GM23338 (cell line): ENCODE measurements at regions not wholly inside any gene's neighbourhood (a gene's known extent, or its start where the extent isn't known, plus 50 kb on each side); places are given as distances from the start of the nearest gene placed in this dataset.

Experiments
- ATAC-seq: fragments of 200-7000 bp; cut with Tn5 transposase; 3 replicates; pipeline ENCODE4 v1.9.1; 2020
- DNase-seq: peaks from one replicate; pipeline ENCODE4 v3.0.0-alpha.2; 2015; ENCODE audit warnings: low spot score
- H2AFZ ChIP-seq: fragments of 200-600 bp; sonication (generic); 2 replicates; pipeline ENCODE4 v1.8.0; 2016; ENCODE audit warnings: antibody characterized with exemption, mild to moderate bottlenecking, moderate library complexity
- H3F3A ChIP-seq: fragments of 200-600 bp; sonication (generic); replicated peaks from 2 replicates; pipeline ENCODE4 v1.8.0; 2017; ENCODE audit warnings: antibody characterized with exemption, mixed run types, low read depth
- H3K27ac ChIP-seq: fragments of 200-600 bp; sonication (generic); 2 replicates; pipeline ENCODE4 v1.6.1; 2016; ENCODE audit warnings: low read depth
- H3K27me3 ChIP-seq: fragments of 200-600 bp; sonication (generic); 2 replicates; pipeline ENCODE4 v1.8.0; 2016; ENCODE audit warnings: mild to moderate bottlenecking, mixed run types, moderate library complexity; ENCODE audit not compliant: insufficient read depth
- H3K36me3 ChIP-seq: fragments of 200-600 bp; sonication (generic); 2 replicates; pipeline ENCODE4 v1.8.0; 2016; ENCODE audit warnings: mild to moderate bottlenecking; ENCODE audit not compliant: insufficient read depth
- H3K4me1 ChIP-seq: fragments of 200-600 bp; sonication (generic); 2 replicates; pipeline ENCODE4 v1.8.0; 2016; ENCODE audit warnings: mild to moderate bottlenecking, moderate library complexity; ENCODE audit not compliant: insufficient read depth
- H3K4me2 ChIP-seq: fragments of 200-600 bp; sonication (generic); 2 replicates; pipeline ENCODE4 v1.7.1; 2017; ENCODE audit warnings: mixed run types
- H3K4me3 ChIP-seq: fragments of 200-600 bp; sonication (generic); 2 replicates; pipeline ENCODE4 v1.6.1; 2016; ENCODE audit warnings: mixed run types
- H3K79me2 ChIP-seq: fragments of 200-600 bp; sonication (generic); replicated peaks from 2 replicates; pipeline ENCODE4 v1.8.0; 2017; ENCODE audit warnings: mild to moderate bottlenecking; ENCODE audit not compliant: insufficient read depth
- H3K9me2 ChIP-seq: fragments of 200-600 bp; sonication (generic); 2 replicates; pipeline ENCODE4 v1.8.0; 2017; ENCODE audit not compliant: insufficient read depth
- H4K20me1 ChIP-seq: fragments of 200-600 bp; sonication (generic); replicated peaks from 2 replicates; pipeline ENCODE4 v1.8.0; 2017; ENCODE audit warnings: mild to moderate bottlenecking; ENCODE audit not compliant: insufficient read depth
- H3K27ac Mint-ChIP-seq: 2 replicates; pipeline ENCODE4 v1.8.0; 2020; ENCODE audit warnings: inconsistent platforms, mild to moderate bottlenecking, moderate library complexity, mixed read lengths
- H3K27me3 Mint-ChIP-seq: 3 replicates; pipeline ENCODE4 v1.8.0; 2022; ENCODE audit warnings: low read depth, mild to moderate bottlenecking, moderate library complexity, mixed read lengths, inconsistent platforms; ENCODE audit not compliant: insufficient read depth, poor library complexity
- H3K36me3 Mint-ChIP-seq: 3 replicates; pipeline ENCODE4 v1.8.0; 2021; ENCODE audit warnings: low read depth, mild to moderate bottlenecking, inconsistent platforms, moderate library complexity, mixed read lengths
- H3K4me1 Mint-ChIP-seq: 3 replicates; pipeline ENCODE4 v1.8.0; 2020; ENCODE audit warnings: mild to moderate bottlenecking, inconsistent platforms, mixed read lengths
- H3K4me3 Mint-ChIP-seq: 3 replicates; pipeline ENCODE4 v1.8.0; 2021; ENCODE audit warnings: moderate library complexity, mild to moderate bottlenecking, inconsistent platforms, mixed read lengths
- H3K9me3 Mint-ChIP-seq: 3 replicates; pipeline ENCODE4 v1.8.0; 2020; ENCODE audit warnings: moderate library complexity, mild to moderate bottlenecking, inconsistent platforms, mixed read lengths
- CREB1 ChIP-seq: fragments of 250-450 bp; sonication (Bioruptor Pico); IDR thresholded peaks from 2 replicates; pipeline ENCODE4 v1.5.0; 2020; ENCODE audit warnings: low read depth, mild to moderate bottlenecking, moderate library complexity
- ETS1 ChIP-seq: IDR thresholded peaks from 2 replicates; pipeline ENCODE4 v1.6.1; 2016; ENCODE audit warnings: antibody characterized with exemption
- EZH2 ChIP-seq: fragments of 200-600 bp; sonication (generic); IDR thresholded peaks from one replicate; pipeline ENCODE4 v1.8.0; 2017; ENCODE audit warnings: antibody characterized with exemption, mild to moderate bottlenecking, low read depth; ENCODE audit not compliant: unreplicated experiment
- EZH2phosphoT487 ChIP-seq: fragments of 200-600 bp; sonication (generic); IDR thresholded peaks from one replicate; pipeline ENCODE4 v1.8.1; 2018; ENCODE audit warnings: antibody characterized with exemption; ENCODE audit not compliant: unreplicated experiment
- JUNB ChIP-seq: IDR thresholded peaks from one replicate; pipeline ENCODE4 v1.6.1; 2016; ENCODE audit warnings: antibody characterized with exemption; ENCODE audit not compliant: unreplicated experiment
- NANOG ChIP-seq: IDR thresholded peaks from 2 replicates; pipeline ENCODE4 v1.6.1; 2016; ENCODE audit warnings: antibody characterized with exemption, borderline replicate concordance
- POLR2AphosphoS5 ChIP-seq: IDR thresholded peaks from 2 replicates; pipeline ENCODE4 v1.6.1; 2016; ENCODE audit warnings: antibody characterized with exemption, low read depth
- REST ChIP-seq: IDR thresholded peaks from one replicate; pipeline ENCODE4 v1.6.1; 2018; ENCODE audit warnings: antibody characterized with exemption; ENCODE audit not compliant: unreplicated experiment
- STAT1 ChIP-seq: IDR thresholded peaks from one replicate; pipeline ENCODE4 v1.6.1; 2016; ENCODE audit warnings: antibody characterized with exemption; ENCODE audit not compliant: unreplicated experiment
- ZNF114 ChIP-seq: fragments of 250-450 bp; sonication (Bioruptor Pico); IDR thresholded peaks from 2 replicates; pipeline ENCODE4 v1.5.0; 2020; ENCODE audit warnings: mild to moderate bottlenecking, moderate library complexity
- ZNF331 ChIP-seq: fragments of 250-450 bp; sonication (Bioruptor Pico); IDR thresholded peaks from 2 replicates; pipeline ENCODE4 v1.5.0; 2020; ENCODE audit warnings: low read depth, mild to moderate bottlenecking, moderate library complexity
- TF ChIP-seq, protein P1 (sequence below): fragments of 250-450 bp; sonication (Bioruptor Pico); IDR thresholded peaks from 2 replicates; pipeline ENCODE4 v1.5.0; 2020; ENCODE audit warnings: mild to moderate bottlenecking, moderate library complexity
- TF ChIP-seq, protein P2 (sequence below), 2 experiments: fragments of 200-600 bp in 1 of 2; sonication (generic) in 1 of 2; conservative IDR thresholded peaks; 2 replicates each; pipeline versions ENCODE4 v1.5.1 to v1.6.1; 2016 to 2017; ENCODE audit warnings: antibody characterized with exemption in 2 of 2, low read depth in 2 of 2, mild to moderate bottlenecking in 2 of 2, moderate library complexity in 1 of 2

DNA sequence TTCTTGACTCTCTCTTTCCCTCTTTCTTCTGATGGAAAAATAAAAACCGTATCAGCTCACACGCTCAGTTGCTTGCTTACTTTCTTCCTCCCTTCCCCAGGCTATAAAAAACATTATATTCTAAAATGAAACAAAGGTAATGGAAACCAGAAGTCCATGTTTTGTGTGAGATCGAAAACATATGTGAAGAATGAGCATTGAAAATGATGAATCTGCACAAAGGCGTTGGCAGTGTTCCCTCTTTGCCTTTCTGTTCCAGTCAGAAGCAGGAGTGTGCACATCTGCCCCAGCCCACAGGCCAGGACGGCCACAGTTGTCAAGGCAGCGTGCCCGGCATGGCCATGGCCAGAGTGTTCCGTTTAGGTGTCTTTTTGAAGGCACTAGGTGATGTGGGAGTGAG lies 185.3 kb upstream of the USP24 start:
- DNase-seq (no peak), ATAC-seq (no peak)
- Mint-ChIP-seq H3K9me3 (no peaks in the 10 kb centered on the region; the same call in 2 of the 3 replicates), H3K4me1 (no peaks in the 10 kb centered on the region), H3K27ac (no peak overlapping the region), H3K36me3 (no peaks in the 10 kb centered on the region), H3K27me3 (no peaks in the 10 kb centered on the region), H3K4me3 (no peak overlapping the region)
- no peaks in the 10 kb centered on the region for H3K36me3 ChIP-seq
- H2AFZ ChIP-seq: no peak overlapping the region
- no peaks in the 10 kb centered on the region for H3K79me2 ChIP-seq
- H3K27me3 ChIP-seq: no peaks in the 10 kb centered on the region
- no peak for TF ChIP-seq NANOG
- TF ChIP-seq JUNB: no peak
- no peak for TF ChIP-seq ZNF114 (CRISPR knock-in tag)
- no peak for TF ChIP-seq STAT1
- TF ChIP-seq ETS1: no peak
- no peak for TF ChIP-seq CREB1 (CRISPR knock-in tag)
- TF ChIP-seq, protein P1, sequence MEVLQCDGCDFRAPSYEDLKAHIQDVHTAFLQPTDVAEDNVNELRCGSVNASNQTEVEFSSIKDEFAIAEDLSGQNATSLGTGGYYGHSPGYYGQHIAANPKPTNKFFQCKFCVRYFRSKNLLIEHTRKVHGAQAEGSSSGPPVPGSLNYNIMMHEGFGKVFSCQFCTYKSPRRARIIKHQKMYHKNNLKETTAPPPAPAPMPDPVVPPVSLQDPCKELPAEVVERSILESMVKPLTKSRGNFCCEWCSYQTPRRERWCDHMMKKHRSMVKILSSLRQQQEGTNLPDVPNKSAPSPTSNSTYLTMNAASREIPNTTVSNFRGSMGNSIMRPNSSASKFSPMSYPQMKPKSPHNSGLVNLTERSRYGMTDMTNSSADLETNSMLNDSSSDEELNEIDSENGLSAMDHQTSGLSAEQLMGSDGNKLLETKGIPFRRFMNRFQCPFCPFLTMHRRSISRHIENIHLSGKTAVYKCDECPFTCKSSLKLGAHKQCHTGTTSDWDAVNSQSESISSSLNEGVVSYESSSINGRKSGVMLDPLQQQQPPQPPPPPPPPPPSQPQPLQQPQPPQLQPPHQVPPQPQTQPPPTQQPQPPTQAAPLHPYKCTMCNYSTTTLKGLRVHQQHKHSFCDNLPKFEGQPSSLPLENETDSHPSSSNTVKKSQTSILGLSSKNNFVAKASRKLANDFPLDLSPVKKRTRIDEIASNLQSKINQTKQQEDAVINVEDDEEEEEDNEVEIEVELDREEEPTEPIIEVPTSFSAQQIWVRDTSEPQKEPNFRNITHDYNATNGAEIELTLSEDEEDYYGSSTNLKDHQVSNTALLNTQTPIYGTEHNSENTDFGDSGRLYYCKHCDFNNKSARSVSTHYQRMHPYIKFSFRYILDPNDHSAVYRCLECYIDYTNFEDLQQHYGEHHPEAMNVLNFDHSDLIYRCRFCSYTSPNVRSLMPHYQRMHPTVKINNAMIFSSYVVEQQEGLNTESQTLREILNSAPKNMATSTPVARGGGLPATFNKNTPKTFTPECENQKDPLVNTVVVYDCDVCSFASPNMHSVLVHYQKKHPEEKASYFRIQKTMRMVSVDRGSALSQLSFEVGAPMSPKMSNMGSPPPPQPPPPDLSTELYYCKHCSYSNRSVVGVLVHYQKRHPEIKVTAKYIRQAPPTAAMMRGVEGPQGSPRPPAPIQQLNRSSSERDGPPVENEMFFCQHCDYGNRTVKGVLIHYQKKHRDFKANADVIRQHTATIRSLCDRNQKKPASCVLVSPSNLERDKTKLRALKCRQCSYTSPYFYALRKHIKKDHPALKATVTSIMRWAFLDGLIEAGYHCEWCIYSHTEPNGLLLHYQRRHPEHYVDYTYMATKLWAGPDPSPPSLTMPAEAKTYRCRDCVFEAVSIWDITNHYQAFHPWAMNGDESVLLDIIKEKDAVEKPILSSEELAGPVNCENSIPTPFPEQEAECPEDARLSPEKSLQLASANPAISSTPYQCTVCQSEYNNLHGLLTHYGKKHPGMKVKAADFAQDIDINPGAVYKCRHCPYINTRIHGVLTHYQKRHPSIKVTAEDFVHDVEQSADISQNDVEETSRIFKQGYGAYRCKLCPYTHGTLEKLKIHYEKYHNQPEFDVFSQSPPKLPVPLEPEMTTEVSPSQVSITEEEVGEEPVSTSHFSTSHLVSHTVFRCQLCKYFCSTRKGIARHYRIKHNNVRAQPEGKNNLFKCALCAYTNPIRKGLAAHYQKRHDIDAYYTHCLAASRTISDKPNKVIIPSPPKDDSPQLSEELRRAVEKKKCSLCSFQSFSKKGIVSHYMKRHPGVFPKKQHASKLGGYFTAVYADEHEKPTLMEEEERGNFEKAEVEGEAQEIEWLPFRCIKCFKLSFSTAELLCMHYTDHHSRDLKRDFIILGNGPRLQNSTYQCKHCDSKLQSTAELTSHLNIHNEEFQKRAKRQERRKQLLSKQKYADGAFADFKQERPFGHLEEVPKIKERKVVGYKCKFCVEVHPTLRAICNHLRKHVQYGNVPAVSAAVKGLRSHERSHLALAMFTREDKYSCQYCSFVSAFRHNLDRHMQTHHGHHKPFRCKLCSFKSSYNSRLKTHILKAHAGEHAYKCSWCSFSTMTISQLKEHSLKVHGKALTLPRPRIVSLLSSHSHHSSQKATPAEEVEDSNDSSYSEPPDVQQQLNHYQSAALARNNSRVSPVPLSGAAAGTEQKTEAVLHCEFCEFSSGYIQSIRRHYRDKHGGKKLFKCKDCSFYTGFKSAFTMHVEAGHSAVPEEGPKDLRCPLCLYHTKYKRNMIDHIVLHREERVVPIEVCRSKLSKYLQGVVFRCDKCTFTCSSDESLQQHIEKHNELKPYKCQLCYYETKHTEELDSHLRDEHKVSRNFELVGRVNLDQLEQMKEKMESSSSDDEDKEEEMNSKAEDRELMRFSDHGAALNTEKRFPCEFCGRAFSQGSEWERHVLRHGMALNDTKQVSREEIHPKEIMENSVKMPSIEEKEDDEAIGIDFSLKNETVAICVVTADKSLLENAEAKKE (CRISPR knock-in tag): no peak
- no peak for TF ChIP-seq EZH2
- TF ChIP-seq, protein P2, sequence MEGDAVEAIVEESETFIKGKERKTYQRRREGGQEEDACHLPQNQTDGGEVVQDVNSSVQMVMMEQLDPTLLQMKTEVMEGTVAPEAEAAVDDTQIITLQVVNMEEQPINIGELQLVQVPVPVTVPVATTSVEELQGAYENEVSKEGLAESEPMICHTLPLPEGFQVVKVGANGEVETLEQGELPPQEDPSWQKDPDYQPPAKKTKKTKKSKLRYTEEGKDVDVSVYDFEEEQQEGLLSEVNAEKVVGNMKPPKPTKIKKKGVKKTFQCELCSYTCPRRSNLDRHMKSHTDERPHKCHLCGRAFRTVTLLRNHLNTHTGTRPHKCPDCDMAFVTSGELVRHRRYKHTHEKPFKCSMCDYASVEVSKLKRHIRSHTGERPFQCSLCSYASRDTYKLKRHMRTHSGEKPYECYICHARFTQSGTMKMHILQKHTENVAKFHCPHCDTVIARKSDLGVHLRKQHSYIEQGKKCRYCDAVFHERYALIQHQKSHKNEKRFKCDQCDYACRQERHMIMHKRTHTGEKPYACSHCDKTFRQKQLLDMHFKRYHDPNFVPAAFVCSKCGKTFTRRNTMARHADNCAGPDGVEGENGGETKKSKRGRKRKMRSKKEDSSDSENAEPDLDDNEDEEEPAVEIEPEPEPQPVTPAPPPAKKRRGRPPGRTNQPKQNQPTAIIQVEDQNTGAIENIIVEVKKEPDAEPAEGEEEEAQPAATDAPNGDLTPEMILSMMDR (conservative IDR thresholded peaks at IDR 0.05; ENCODE audit: low read depth in 2 of 2): no peak
- TF ChIP-seq ZNF331: no peak
- TF ChIP-seq POLR2AphosphoS5: no peak
- TF ChIP-seq REST: no peak
- TF ChIP-seq EZH2phosphoT487: no peak
- 0 out of 2 replicates have a peak, but pooled peaks cover 13% of the 10 kb centered on the region for H3K9me2 ChIP-seq
- H3F3A ChIP-seq: no peaks in the 10 kb centered on the region
- no peak overlapping the region for H3K4me2 ChIP-seq
- H3K4me1 ChIP-seq: no peaks in the 10 kb centered on the region
- H3K27ac ChIP-seq: no peak overlapping the region
- H3K4me3 ChIP-seq: no peak overlapping the region
- no peaks in the 10 kb centered on the region for H4K20me1 ChIP-seq
